ENCODE measurements at regions not wholly inside any gene's neighbourhood (a gene's known extent, or its start where the extent isn't known, plus 50 kb on each side); places are given as distances from the start of the nearest gene placed in this dataset.

DNA sequence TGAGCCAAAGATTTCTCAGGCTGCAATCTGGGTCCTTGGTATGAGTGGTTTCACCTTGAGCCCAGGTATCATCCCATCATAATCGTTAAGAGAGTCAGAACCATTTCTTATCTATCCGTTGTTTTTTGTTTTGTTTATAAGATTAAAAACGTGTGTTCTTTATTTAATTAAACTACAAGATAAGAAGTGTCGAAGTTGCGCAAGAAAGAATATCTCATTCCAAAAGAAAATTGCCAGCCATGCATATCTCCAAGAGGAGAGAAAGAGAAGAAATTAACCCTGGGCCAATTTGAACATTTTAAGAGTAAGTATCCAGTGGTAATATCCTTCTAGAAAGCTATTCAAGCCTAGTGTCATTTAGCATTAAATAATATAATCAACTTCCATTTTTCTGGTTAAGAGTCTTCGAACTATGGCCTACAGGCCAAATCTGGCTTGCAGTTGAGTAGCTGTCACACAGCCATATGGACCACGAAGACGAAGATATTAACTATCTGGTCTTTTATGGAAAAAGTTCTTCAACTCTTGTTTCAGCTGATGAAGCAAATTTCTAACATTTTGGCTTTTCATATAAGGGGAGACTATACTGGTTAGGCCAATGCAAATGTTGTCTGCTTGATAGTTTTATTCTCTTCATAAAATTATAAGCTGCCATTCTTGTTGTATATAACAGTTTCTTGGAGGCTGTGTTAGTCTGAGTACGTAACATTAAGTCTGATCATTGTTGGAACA is 576.4 kb downstream of the REEP3 start:
- ChIA-PET CTCF (no interaction called here), POLR2A (ENCODE audit: low non-redundant PET) (no interaction called here)
- Histone ChIP-seq H3K4me3 (ENCODE audit: low read depth, low read length, poor library complexity, severe bottlenecking) (no peak overlapping the region), H3K36me3 (ENCODE audit: insufficient read depth, low read length, poor library complexity, severe bottlenecking) (no peaks in the 10 kb centered on the region), H3K27me3 (replicated peaks; ENCODE audit: insufficient read depth, low read depth, low read length, poor library complexity) (no peaks in the 10 kb centered on the region), H3K4me1 (ENCODE audit: insufficient read depth, low read length, poor library complexity, severe bottlenecking) (no peaks in the 10 kb centered on the region), H3K9me3 (ENCODE audit: low read depth, low read length, poor library complexity, severe bottlenecking) (no peaks in the 10 kb centered on the region), H3K27ac (ENCODE audit: low read depth, low read length, poor library complexity, severe bottlenecking) (no peak overlapping the region)
- intact Hi-C loops (cut with micrococcal nuclease; ENCODE audit: unreplicated experiment) = no loop called here
- TF ChIP-seq EZH2 (IDR thresholded peaks at IDR 0.05; ENCODE audit: borderline replicate concordance, low read depth, low read length, poor library complexity, severe bottlenecking) = no peak
- no peak for TF ChIP-seq CTCF (conservative IDR thresholded peaks at IDR 0.05; ENCODE audit: low read depth, low read length)
- no TSS peak for BruUV-seq (replicated peaks)
- no peak for DNase-seq (ENCODE audit: low spot score)

- Histone ChIP-seq H3K27me3 (replicated peaks; ENCODE audit: insufficient read depth, low read depth, low read length, poor library complexity) (no peaks in the 10 kb centered on the region), H3K36me3 (ENCODE audit: insufficient read depth, low read length, poor library complexity, severe bottlenecking) (no peaks in the 10 kb centered on the region), H3K4me3 (ENCODE audit: low read depth, low read length, poor library complexity, severe bottlenecking) (no peak overlapping the region), H3K27ac (ENCODE audit: low read depth, low read length, poor library complexity, severe bottlenecking) (no peak overlapping the region), H3K9me3 (ENCODE audit: low read depth, low read length, poor library complexity, severe bottlenecking) (no peaks in the 10 kb centered on the region), H3K4me1 (ENCODE audit: insufficient read depth, low read length, poor library complexity, severe bottlenecking) (no peaks in the 10 kb centered on the region)
- POLR2A ChIA-PET (ENCODE audit: low non-redundant PET) = no interaction called here
- no peak for DNase-seq (ENCODE audit: low spot score)
- CTCF ChIA-PET = no interaction called here
- no TSS peak for BruUV-seq (replicated peaks)
- TF ChIP-seq EZH2 (IDR thresholded peaks at IDR 0.05; ENCODE audit: borderline replicate concordance, low read depth, low read length, poor library complexity, severe bottlenecking) (no peak), CTCF (conservative IDR thresholded peaks at IDR 0.05; ENCODE audit: low read depth, low read length) (no peak)
- intact Hi-C loops (cut with micrococcal nuclease; ENCODE audit: unreplicated experiment) = no loop called here
Observed at GRCh38 chr10:64098994-64099393, 577.8 kb downstream of the REEP3 start.

DNA sequence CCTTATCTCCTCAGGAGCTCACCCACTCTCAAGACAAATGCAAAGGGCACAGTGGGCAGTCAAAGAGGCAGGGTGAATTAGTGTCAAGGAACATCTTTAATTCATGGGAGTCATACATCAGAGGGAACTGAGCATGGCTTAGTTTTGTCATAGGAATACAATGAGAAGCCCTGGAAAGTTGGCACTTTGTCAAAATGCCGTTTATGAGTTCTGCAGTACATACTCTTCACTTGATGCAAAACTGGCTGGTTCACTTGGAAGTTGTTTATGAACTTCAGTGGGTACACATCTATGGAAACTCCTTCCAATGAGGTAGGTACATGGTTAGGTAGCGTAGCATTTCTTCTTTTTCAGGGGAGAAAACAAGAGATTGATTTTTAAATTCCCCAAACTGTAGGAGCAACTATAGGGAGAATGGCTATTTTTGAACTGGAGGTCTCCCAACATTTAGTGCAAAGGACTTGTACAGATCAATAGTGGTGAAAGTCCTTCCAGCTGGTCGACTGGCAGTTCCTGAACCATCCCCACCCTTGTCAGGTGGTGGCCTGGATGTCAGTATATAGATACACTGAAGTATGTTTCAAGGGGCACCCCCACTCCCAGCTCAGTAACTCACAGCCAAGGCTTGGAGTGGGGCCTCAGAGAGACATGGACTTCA is 580.5 kb downstream of the REEP3 start:
- CTCF ChIA-PET = no interaction called here
- TF ChIP-seq CTCF (conservative IDR thresholded peaks at IDR 0.05; ENCODE audit: low read depth, low read length) (no peak), EZH2 (IDR thresholded peaks at IDR 0.05; ENCODE audit: borderline replicate concordance, low read depth, low read length, poor library complexity, severe bottlenecking) (no peak)
- DNase-seq (ENCODE audit: low spot score) = no peak
- Histone ChIP-seq H3K4me3 (ENCODE audit: low read depth, low read length, poor library complexity, severe bottlenecking) (no peak overlapping the region), H3K27ac (ENCODE audit: low read depth, low read length, poor library complexity, severe bottlenecking) (no peak overlapping the region), H3K36me3 (ENCODE audit: insufficient read depth, low read length, poor library complexity, severe bottlenecking) (no peaks in the 10 kb centered on the region), H3K9me3 (ENCODE audit: low read depth, low read length, poor library complexity, severe bottlenecking) (no peaks in the 10 kb centered on the region), H3K4me1 (ENCODE audit: insufficient read depth, low read length, poor library complexity, severe bottlenecking) (no peaks in the 10 kb centered on the region), H3K27me3 (replicated peaks; ENCODE audit: insufficient read depth, low read depth, low read length, poor library complexity) (no peaks in the 10 kb centered on the region)
- intact Hi-C loops (cut with micrococcal nuclease; ENCODE audit: unreplicated experiment) = no loop called here
- POLR2A ChIA-PET (ENCODE audit: low non-redundant PET) = no interaction called here
- BruUV-seq (replicated peaks) = no TSS peak

Measured in A673 (cell line).